ENCODE measurements at regions not wholly inside any gene's neighbourhood (a gene's known extent, or its start where the extent isn't known, plus 50 kb on each side); places are given as distances from the start of the nearest gene placed in this dataset.

DNA sequence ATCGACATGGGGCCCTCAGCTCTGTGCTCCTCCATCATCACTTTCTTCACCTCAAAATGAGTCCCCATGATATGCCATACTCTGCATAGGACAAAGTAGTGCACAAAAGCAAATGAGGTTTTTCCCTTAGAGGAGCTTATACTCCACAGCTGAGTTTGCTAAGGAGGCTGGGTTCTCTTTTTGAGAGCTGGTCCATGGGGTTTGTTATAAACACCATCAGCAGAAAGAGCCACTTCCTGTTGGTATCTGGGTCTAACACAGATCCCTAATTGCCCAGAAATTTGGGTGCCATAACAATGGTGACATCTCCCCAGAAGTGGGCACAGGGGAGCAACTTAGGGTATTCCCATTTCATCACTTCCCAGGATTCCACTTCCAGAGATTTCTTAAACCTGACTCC is 395.7 kb downstream of the FOXO1 start:
- Histone ChIP-seq H3K36me3 (no peaks in the 10 kb centered on the region), H3K27ac (no peak overlapping the region), H3K9me3 (no peaks in the 10 kb centered on the region), H3K27me3 (no peaks in the 10 kb centered on the region), H3K4me1 (peaks cover 0 to 12% (median 0%) of the 10 kb centered on the region in 4 donors), H3K4me3 (no peak overlapping the region)
- TF ChIP-seq, protein P1, sequence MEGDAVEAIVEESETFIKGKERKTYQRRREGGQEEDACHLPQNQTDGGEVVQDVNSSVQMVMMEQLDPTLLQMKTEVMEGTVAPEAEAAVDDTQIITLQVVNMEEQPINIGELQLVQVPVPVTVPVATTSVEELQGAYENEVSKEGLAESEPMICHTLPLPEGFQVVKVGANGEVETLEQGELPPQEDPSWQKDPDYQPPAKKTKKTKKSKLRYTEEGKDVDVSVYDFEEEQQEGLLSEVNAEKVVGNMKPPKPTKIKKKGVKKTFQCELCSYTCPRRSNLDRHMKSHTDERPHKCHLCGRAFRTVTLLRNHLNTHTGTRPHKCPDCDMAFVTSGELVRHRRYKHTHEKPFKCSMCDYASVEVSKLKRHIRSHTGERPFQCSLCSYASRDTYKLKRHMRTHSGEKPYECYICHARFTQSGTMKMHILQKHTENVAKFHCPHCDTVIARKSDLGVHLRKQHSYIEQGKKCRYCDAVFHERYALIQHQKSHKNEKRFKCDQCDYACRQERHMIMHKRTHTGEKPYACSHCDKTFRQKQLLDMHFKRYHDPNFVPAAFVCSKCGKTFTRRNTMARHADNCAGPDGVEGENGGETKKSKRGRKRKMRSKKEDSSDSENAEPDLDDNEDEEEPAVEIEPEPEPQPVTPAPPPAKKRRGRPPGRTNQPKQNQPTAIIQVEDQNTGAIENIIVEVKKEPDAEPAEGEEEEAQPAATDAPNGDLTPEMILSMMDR (IDR thresholded peaks at IDR 0.05), result no peak
- no peak for DNase-seq

DNA sequence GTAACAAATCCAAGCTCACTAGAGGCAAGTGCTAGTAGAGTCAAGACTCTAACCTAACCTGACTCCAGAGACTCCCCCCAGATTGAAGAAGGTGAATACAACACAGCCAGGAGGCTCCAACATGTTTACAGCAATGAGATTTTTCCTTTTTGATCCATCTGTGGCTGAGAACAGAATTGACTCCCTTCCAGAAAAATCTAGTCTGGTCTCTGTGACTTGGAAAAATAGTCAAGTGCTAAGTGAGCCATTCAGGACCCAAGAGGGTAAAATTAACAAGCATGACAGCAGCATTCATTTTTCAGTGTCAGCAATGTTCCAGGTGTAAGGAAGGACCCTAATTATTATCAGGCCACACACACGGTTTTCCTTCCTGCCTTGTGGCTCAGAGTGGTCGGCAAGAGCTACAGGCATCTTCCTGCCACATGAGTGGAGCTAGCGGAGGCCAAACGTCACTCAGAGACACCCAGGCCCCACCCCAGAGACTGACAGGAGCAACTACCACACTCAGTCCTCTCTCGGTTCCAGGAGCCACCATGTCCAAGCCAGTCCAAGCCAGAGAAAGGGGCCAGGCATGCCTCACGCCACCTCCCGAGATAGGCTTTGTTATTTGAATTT is 395.1 kb downstream of the FOXO1 start:
- DNase-seq, result peak in 2 of 3 donors; percentile 21 to 59
- peaks cover 0 to 12% (median 0%) of the 10 kb centered on the region in 4 donors for H3K4me1 ChIP-seq
- TF ChIP-seq POLR2A (IDR thresholded peaks at IDR 0.05), result no peak
- TF ChIP-seq, protein P1 (IDR thresholded peaks at IDR 0.05), result no peak
- H3K9me3 ChIP-seq, result no peaks in the 10 kb centered on the region
- no peaks in the 10 kb centered on the region for H3K27me3 ChIP-seq
- peak overlapping the region in 3 of 4 donors; percentile 19 to 40 (median 31) for H3K27ac ChIP-seq
- no peak overlapping the region for H3K4me3 ChIP-seq
- no peaks in the 10 kb centered on the region for H3K36me3 ChIP-seq

DNA sequence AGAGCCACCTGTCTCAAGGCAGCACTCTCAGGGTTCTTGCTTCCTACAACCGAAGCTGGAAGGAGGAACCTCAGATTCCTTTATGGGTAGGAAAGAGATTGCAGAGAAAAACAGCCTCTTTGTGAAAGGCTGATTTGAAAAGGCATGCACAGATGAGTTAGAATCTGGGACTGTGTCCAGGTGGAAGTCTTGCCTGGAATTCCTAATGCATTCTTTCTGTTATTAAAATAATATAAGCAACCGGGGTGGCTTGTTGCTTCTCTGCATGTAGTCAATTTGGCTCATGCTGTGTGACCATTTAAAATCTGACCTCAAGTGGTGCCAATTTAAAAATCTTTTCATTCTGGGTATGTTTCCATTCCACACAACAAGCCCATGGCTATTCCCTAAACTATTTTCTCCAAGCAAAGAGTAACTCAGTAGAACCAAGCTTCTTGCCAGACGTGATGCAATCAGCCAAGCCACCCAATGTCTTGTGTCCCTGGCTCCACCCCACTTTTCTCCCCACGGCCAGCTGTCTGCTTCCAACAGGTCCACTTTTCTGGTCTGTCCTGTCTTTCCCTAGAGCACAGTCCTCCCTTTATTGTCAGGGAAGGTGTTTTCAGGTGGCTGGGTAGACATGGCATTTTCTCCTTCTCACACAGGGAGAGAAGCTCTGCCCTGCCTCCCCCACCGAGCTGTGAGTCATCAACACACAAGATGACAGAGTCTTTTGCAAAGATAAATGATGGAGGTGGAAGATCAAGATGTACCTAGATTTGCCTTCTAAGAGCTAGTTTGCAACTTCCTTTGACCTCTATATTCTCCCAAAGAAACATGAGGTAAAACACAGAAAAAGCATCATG is 394.3 kb downstream of the FOXO1 start:
- Histone ChIP-seq H3K27me3 (no peaks in the 10 kb centered on the region), H3K4me1 (peaks cover 0 to 12% (median 0%) of the 10 kb centered on the region in 4 donors), H3K36me3 (no peaks in the 10 kb centered on the region), H3K27ac (peak overlapping the region in 2 of 4 donors; percentile 29 to 40), H3K4me3 (no peak overlapping the region), H3K9me3 (no peaks in the 10 kb centered on the region)
- no peak for TF ChIP-seq POLR2A (IDR thresholded peaks at IDR 0.05)
- TF ChIP-seq, protein P1 (IDR thresholded peaks at IDR 0.05), result no peak
- DNase-seq, result peak in 1 of 3 donors; percentile 72

DNA sequence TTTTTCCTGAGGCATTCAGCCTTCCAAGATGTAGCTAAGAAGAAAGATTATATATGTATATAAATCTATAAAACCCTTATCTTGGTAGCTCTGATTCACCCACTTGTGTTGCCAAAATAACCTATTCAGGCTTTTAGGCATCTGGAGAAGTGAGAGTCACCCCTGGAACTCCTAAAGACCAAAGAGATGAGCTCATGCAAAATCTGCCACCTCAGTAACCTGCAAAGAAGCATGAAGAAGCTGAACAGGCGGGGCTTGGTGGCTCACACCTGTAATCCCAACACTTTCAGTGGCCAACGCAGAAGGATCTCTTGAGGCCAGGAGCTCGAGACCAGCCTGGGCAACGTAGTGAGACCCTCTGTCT is 393.7 kb downstream of the FOXO1 start:
- Histone ChIP-seq H3K4me1 (peaks cover 0 to 12% (median 0%) of the 10 kb centered on the region in 4 donors), H3K27me3 (no peaks in the 10 kb centered on the region), H3K4me3 (no peak overlapping the region), H3K27ac (peak overlapping the region in 1 of 4 donors; percentile 29), H3K36me3 (no peaks in the 10 kb centered on the region), H3K9me3 (no peaks in the 10 kb centered on the region)
- TF ChIP-seq, protein P1 (IDR thresholded peaks at IDR 0.05), result no peak
- no peak for TF ChIP-seq POLR2A (IDR thresholded peaks at IDR 0.05)
- DNase-seq, result no peak

DNA sequence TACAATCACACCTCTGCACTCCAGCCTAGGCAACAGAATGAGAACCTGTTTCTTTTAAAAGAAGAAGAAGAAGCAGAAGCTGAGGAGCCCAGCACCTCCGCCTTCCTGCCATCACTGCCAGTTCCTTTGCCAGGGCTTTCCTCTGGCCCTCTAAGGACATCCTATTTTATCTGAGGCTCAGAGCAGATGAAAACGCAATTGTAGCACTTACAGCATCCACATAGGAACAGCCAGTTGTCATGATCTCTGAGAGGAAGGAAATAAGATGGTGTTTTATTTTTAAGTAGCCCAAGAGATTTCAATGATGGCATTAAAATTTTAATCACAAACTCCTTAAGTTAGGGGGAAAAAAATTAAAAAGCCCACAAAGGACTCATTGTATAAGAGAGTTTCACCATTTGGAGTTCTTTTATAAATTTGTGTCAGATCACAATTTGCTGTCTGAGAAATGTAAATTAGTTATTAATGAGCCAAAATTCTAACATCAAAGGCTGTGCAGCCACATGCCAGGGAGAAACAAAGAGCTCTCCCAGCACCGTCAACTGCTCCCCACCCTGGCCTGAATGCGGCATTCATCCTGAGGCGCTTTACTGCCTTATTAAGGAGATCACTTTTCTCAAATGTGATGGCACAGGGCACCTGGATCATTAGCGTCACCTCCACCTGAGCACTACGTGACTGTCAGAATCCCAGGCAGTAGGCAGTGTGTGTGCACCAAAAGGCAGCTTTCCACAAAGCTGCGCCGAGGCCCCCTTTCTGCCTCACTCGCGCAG is 393.0 kb downstream of the FOXO1 start:
- H3K4me1 ChIP-seq, result peaks cover 0 to 12% (median 0%) of the 10 kb centered on the region in 4 donors
- no peaks in the 10 kb centered on the region for H3K27me3 ChIP-seq
- H3K9me3 ChIP-seq, result no peaks in the 10 kb centered on the region
- no peaks in the 10 kb centered on the region for H3K36me3 ChIP-seq
- no peak overlapping the region for H3K27ac ChIP-seq
- no peak for TF ChIP-seq POLR2A (IDR thresholded peaks at IDR 0.05)
- TF ChIP-seq, protein P1 (IDR thresholded peaks at IDR 0.05), result no peak
- no peak overlapping the region for H3K4me3 ChIP-seq
- no peak for DNase-seq

All from Peyer's patch (tissue), 4 donors.